GM19395 (cell line): ENCODE measurements at regions not wholly inside any gene's neighbourhood (a gene's known extent, or its start where the extent isn't known, plus 50 kb on each side); places are given as distances from the start of the nearest gene placed in this dataset.

Source experiments
- ATAC-seq: cut with Tn5 transposase; IDR thresholded peaks from one replicate; pipeline ENCODE4 v1.9.1; 2021; ENCODE audit warnings: mild to moderate bottlenecking, moderate library complexity; ENCODE audit not compliant: unreplicated experiment

- no peak for ATAC-seq
These were observed 381.9 kb upstream of the EPHA7 start for GRCh38 chr6:93801101-93801847.

- ATAC-seq, result no peak
These were observed 379.9 kb upstream of the EPHA7 start for GRCh38 chr6:93799226-93799625.

GRCh38 chr6:93794166-93794565, 374.8 kb upstream of the EPHA7 start:
- no peak for ATAC-seq

GRCh38 chr6:93792746-93793145, 373.4 kb upstream of the EPHA7 start:
- no peak for ATAC-seq

GRCh38 chr6:93790981-93791380, 371.6 kb upstream of the EPHA7 start:
- no peak for ATAC-seq

- ATAC-seq, result no peak
These were observed 370.2 kb upstream of the EPHA7 start for GRCh38 chr6:93789532-93789931.

- ATAC-seq, result no peak
These were observed 368.5 kb upstream of the EPHA7 start for GRCh38 chr6:93787841-93788240.

GRCh38 chr6:93786474-93787330, 367.3 kb upstream of the EPHA7 start:
- no peak for ATAC-seq

GRCh38 chr6:93785694-93786030, 366.3 kb upstream of the EPHA7 start:
- ATAC-seq, result no peak

GRCh38 chr6:93784794-93785693, 365.7 kb upstream of the EPHA7 start:
- ATAC-seq, result no peak

- ATAC-seq, result no peak
These were observed 359.9 kb upstream of the EPHA7 start for GRCh38 chr6:93779086-93779841.

- no peak for ATAC-seq
These were observed 339.8 kb upstream of the EPHA7 start for GRCh38 chr6:93759190-93759589.

- ATAC-seq, result no peak
These were observed 332.6 kb upstream of the EPHA7 start for GRCh38 chr6:93751969-93752368.

GRCh38 chr6:93749930-93750329, 330.6 kb upstream of the EPHA7 start:
- ATAC-seq, result no peak

GRCh38 chr6:93749191-93749590, 329.8 kb upstream of the EPHA7 start:
- no peak for ATAC-seq

GRCh38 chr6:93746892-93747291, 327.5 kb upstream of the EPHA7 start:
- ATAC-seq, result no peak

- no peak for ATAC-seq
These were observed 325.9 kb upstream of the EPHA7 start for GRCh38 chr6:93745306-93745705.

GRCh38 chr6:93735099-93735498, 315.7 kb upstream of the EPHA7 start:
- no peak for ATAC-seq

- ATAC-seq, result no peak
These were observed 311.9 kb upstream of the EPHA7 start for GRCh38 chr6:93731306-93731705.

- no peak for ATAC-seq
These were observed 308.8 kb upstream of the EPHA7 start for GRCh38 chr6:93728150-93728549.

GRCh38 chr6:93727447-93727846, 308.1 kb upstream of the EPHA7 start:
- no peak for ATAC-seq
